GM19455 (cell line): ENCODE measurements at regions not wholly inside any gene's neighbourhood (a gene's known extent, or its start where the extent isn't known, plus 50 kb on each side); places are given as distances from the start of the nearest gene placed in this dataset.
"Not testable (repeated sequence)": the region's sequence is repeated elsewhere in the genome, so short reads cannot be mapped to it uniquely, and the experiment has no call there.

Source experiments
- ATAC-seq: cut with Tn5 transposase; IDR thresholded peaks from one replicate; pipeline ENCODE4 v1.9.1; 2021; ENCODE audit not compliant: unreplicated experiment

- ATAC-seq, result no peak
Measured at GRCh38 chr6:97347111-97347510, 64.1 kb upstream of the MMS22L start.

DNA sequence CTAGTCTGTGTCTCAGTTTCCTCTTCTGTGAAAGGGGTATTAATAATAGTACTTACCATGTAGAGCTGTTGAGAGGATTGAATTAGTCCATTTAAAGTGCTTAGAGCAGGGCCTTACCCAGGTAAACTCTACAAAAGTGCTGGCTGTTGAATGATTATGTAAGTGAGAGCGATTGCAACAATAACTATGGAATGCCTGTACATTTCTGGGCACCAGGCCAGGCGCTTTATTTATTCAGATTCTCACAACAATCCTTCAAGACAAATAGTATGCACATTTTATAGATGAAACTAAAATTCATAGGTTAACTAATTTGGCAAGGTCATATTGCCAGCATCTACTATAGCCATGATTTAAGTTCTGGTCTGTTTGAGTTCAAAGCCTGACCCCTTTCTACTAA is 78.3 kb upstream of the MMS22L start:
- no peak for ATAC-seq

- ATAC-seq, result no peak
Measured at GRCh38 chr6:97364327-97364726, 81.3 kb upstream of the MMS22L start.

- not testable (repeated sequence) for ATAC-seq
Measured at GRCh38 chr6:97382071-97382470, 99.1 kb upstream of the MMS22L start.

DNA sequence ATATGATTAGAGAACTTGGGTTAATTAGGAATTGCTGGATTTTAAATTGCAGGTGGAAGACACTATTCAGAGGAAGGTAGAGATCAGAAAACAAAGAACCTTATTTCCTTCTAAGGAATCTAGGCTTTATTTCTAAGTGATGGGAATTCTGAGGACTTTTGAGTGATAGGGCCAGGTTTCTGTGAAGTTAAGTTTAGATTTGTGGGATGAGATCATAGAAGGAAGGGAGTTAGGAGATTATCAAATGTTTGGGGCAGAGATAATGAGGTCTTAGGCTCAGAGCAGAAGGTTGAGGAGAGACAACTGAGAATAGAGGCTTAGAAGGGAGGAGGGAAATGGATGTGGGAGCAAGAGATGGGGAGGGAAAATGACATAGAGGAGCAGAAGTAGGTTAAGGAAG is 109.7 kb upstream of the MMS22L start:
- no peak for ATAC-seq

- peak; percentile 91 for ATAC-seq
Measured at GRCh38 chr6:97394160-97394748, 111.2 kb upstream of the MMS22L start.

GRCh38 chr6:97396880-97397279 is 113.9 kb upstream of the MMS22L start:
- no peak for ATAC-seq

DNA sequence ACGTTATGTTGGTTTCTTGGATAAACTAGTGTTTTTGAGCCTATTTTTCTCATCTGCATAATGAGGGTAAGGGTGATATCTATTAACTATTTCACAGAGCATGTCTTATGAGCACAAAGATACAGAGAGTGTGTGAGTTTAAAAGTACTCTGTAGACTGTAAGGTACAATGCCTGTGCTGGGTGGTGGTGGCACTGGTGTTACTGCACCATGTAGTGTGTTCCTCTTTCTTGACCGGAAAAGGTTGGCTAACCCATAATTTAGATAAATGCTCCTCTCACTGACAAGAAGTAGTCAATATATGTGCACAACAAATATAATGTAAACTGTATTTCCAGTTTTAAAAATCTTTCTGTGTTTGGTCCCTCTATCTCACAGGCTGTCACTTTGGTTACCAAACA is 116.2 kb upstream of the MMS22L start:
- ATAC-seq, result no peak

- ATAC-seq, result no peak
Measured at GRCh38 chr6:97401533-97401932, 118.5 kb upstream of the MMS22L start.

DNA sequence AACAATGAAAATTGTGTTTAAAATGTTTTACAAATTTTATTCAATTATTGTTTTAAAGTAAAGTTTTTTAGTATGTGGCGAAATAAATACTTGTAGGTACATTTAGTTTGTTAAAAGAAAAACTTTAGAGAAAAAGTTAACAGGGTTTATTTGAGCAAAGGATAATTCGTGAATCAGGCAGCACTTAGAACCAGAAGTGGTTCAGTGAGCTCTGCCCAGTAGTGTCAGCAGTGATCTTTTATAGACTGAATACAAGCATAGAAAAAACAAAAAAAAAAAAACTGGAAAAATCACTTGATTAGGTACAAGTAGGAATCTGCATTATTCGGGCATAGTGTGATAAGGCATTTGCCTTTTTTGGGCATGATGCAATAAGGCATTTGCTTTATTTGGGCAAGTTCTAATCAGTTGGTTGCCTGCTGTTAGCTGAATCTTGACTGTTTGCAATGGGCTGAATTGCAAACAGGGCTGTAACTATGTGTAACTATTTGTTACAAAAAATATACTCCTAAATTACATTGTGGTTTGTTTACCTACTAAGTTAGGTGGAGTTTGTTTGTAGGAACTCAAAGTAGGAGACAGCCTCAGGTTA is 122.9 kb upstream of the MMS22L start:
- no peak for ATAC-seq

GRCh38 chr6:97406633-97407032 is 123.6 kb upstream of the MMS22L start:
- ATAC-seq, result no peak

- ATAC-seq, result no peak
Measured at GRCh38 chr6:97411610-97412009, 128.6 kb upstream of the MMS22L start.

- no peak for ATAC-seq
Measured at GRCh38 chr6:97412511-97412910, 129.5 kb upstream of the MMS22L start.

- ATAC-seq, result no peak
Measured at GRCh38 chr6:97422171-97422570, 139.2 kb upstream of the MMS22L start.

GRCh38 chr6:97423190-97423589 is 140.2 kb upstream of the MMS22L start:
- ATAC-seq, result no peak

DNA sequence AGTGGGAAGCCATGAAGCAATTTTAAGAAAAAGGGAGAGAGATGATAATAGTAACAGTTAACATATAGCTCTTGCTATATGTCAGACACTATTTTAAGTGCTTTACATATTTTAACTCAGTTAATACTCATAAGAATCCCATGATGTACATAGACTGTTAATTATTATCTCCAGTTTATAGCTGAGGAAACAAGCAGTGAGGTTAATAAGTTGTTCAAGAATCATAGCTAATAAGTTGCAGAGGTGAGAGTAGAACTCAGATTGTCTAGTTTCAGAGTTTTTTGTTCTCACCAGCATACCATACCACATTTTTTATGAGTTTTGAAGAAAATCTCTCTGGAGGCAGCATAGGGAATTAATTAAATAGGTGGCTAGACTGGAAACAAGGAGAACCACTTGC is 144.6 kb upstream of the MMS22L start:
- ATAC-seq, result peak; percentile 67

DNA sequence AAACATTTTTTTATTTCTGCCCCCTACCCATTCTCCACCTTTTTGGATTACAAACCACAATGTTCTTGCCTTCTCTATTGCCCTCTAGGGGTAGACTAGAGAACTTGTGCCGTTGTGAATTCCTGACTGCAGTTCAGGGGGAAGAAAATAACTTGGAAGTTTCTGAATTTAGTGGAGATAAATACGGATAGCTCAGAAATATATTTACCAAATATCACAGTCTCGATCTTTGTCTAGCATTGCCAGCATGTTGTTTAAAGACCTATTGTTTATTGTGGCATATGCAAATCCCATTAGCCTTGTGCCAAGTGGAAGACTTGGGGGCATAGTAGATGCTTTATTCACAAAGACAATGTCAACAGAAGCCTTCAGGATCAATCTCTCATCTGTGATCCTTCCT is 154.1 kb upstream of the MMS22L start:
- ATAC-seq, result peak; percentile 56

DNA sequence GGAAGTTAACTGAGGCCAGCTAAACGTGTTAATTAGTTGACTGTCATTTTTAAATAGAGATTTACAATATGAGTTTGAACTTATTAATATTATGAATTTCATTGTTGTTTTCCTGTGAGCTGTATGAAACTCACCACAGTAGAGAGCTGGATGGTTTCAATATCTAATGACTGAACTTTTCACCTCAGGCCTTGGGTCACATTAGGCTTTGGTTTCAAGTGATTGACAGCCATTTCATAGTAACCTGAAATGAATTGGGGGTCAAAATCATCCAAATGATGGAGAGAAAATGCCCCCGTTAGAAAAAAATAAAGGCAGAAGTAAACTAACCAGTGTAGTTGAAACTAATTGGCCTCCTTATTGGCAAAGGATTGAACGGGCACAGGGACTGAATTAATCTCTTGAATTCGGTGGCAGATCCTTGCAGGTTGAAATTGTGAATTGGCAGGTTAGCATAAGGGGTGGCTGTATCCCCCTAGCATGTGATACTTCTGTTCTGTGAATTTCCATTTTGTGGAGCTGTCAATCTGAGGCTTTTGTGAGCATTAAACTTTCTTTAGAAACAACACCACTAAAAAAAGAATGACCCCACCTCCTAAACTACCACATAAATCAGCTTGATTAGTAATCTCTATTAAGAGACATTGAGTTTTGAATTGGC is 155.1 kb upstream of the MMS22L start:
- peak; percentile 66 for ATAC-seq

DNA sequence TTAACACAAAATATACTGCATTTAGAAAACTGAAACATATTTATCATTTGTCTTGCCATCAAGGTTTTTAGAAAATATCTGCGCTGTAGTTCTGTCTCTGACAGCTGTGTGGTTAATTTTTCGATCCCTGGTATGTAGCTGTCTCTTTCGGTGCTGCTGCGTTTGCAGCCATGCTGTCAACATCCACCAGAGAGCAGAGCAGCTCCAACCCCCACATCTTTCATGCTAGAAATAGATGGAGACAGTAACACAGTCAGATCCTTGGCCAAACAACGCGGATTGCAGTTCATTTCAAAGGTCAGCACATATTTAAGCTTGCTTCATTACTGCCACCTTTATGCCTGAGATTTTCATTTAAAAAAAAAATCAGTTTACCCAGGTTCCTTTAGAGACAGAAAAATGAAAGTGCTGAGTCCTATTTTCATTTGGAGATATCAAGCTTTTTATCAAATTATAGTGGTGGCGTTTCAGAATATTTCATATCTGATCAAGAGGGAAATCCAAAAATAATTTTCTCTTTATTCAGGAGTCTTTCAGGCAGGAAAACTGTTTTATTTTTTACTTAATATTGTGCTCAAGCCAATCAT is 157.7 kb upstream of the MMS22L start:
- no peak for ATAC-seq

GRCh38 chr6:97443408-97444080 is 160.5 kb upstream of the MMS22L start:
- no peak for ATAC-seq

- no peak for ATAC-seq
Measured at GRCh38 chr6:97445407-97445806, 162.4 kb upstream of the MMS22L start.
